ENCODE measurements at regions not wholly inside any gene's neighbourhood (a gene's known extent, or its start where the extent isn't known, plus 50 kb on each side); places are given as distances from the start of the nearest gene placed in this dataset.

DNA sequence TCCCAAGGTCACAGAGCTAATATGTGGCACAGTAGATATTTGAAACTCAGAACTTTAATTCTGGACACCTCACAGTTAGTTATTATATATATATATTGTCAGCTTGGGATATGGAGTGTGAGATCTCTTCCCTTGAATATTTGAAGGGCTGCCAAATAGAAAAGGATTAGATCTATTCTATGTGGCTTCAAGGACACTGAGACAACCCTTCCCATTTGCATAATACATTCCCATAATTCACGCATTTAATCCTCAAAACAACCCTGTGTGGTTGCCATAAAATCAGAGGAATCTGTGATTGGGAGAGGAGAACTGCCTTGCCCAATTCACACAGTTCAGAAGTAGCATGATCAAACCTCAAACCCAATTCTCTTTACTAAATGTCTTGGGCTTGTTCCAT lies 365.8 kb upstream of the DYNLRB2 start:
- Histone ChIP-seq H3K36me3 (ENCODE audit: control insufficient read depth, insufficient read depth, low read length) (no peaks in the 10 kb centered on the region), H3K4me3 (ENCODE audit: low read depth in 2 of 2, low read length in 2 of 2) (no peak overlapping the region), H3K9me3 (ENCODE audit: control insufficient read depth, insufficient read depth, low read depth, low read length) (no peaks in the 10 kb centered on the region), H3K27me3 (ENCODE audit: control insufficient read depth, insufficient read depth, low read length) (no peaks in the 10 kb centered on the region), H3K4me1 (ENCODE audit: control insufficient read depth, insufficient read depth, low read length) (no peaks in the 10 kb centered on the region), H3K27ac (ENCODE audit: low read length) (no peak overlapping the region)
- intact Hi-C loops (cut with micrococcal nuclease; ENCODE audit: unreplicated experiment): no loop called here
- DNase-seq (ENCODE audit: low read depth, low spot score) (no peak), ATAC-seq (no peak)
- TF ChIP-seq POLR2AphosphoS5 (IDR thresholded peaks at IDR 0.05; ENCODE audit: low read depth, low read length) (no peak), SIN3A (IDR thresholded peaks at IDR 0.05; ENCODE audit: borderline replicate concordance, insufficient read depth, low read depth, low read length) (no peak), TCF7L2 (IDR thresholded peaks at IDR 0.05; ENCODE audit: low read depth, low read length) (no peak)
- TF ChIP-seq, protein P1, sequence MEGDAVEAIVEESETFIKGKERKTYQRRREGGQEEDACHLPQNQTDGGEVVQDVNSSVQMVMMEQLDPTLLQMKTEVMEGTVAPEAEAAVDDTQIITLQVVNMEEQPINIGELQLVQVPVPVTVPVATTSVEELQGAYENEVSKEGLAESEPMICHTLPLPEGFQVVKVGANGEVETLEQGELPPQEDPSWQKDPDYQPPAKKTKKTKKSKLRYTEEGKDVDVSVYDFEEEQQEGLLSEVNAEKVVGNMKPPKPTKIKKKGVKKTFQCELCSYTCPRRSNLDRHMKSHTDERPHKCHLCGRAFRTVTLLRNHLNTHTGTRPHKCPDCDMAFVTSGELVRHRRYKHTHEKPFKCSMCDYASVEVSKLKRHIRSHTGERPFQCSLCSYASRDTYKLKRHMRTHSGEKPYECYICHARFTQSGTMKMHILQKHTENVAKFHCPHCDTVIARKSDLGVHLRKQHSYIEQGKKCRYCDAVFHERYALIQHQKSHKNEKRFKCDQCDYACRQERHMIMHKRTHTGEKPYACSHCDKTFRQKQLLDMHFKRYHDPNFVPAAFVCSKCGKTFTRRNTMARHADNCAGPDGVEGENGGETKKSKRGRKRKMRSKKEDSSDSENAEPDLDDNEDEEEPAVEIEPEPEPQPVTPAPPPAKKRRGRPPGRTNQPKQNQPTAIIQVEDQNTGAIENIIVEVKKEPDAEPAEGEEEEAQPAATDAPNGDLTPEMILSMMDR (IDR thresholded peaks at IDR 0.05): no peak
- TF ChIP-seq, protein P2, sequence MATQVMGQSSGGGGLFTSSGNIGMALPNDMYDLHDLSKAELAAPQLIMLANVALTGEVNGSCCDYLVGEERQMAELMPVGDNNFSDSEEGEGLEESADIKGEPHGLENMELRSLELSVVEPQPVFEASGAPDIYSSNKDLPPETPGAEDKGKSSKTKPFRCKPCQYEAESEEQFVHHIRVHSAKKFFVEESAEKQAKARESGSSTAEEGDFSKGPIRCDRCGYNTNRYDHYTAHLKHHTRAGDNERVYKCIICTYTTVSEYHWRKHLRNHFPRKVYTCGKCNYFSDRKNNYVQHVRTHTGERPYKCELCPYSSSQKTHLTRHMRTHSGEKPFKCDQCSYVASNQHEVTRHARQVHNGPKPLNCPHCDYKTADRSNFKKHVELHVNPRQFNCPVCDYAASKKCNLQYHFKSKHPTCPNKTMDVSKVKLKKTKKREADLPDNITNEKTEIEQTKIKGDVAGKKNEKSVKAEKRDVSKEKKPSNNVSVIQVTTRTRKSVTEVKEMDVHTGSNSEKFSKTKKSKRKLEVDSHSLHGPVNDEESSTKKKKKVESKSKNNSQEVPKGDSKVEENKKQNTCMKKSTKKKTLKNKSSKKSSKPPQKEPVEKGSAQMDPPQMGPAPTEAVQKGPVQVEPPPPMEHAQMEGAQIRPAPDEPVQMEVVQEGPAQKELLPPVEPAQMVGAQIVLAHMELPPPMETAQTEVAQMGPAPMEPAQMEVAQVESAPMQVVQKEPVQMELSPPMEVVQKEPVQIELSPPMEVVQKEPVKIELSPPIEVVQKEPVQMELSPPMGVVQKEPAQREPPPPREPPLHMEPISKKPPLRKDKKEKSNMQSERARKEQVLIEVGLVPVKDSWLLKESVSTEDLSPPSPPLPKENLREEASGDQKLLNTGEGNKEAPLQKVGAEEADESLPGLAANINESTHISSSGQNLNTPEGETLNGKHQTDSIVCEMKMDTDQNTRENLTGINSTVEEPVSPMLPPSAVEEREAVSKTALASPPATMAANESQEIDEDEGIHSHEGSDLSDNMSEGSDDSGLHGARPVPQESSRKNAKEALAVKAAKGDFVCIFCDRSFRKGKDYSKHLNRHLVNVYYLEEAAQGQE (IDR thresholded peaks at IDR 0.05; ENCODE audit: insufficient read depth in 1 of 2, low read depth in 2 of 2, low read length in 1 of 2): no peak
- CTCF ChIA-PET: no interaction called here
- BruUV-seq (replicated peaks): no TSS peak
- POLR2A ChIA-PET: no interaction called here
- in situ Hi-C loops (cut with HindIII; ENCODE audit: low pct_unique_long_range_greater_than_20kb, low sequenced_read_pairs): no loop called here

DNA sequence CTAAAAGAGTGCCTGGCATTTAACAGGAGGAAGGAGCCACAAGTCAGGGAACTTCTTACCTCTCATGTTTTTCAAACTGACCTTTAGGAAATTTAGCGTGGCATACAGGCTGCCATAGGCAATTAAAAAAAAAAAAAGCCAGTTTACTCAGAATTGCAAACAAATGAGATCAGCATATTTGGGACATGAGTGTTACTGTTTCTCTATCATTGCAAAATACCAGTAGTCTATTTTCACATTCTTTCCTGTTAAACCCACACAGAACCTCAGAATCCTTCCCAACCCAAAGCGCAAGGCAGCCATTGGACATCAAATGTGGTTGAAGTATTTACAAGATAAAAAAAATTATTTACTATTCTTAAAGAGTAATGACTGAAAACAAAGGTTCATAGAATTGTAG lies 366.4 kb upstream of the DYNLRB2 start:
- no peaks in the 10 kb centered on the region for H3K27me3 ChIP-seq (ENCODE audit: control insufficient read depth, insufficient read depth, low read length)
- no peaks in the 10 kb centered on the region for H3K4me1 ChIP-seq (ENCODE audit: control insufficient read depth, insufficient read depth, low read length)
- intact Hi-C loops (cut with micrococcal nuclease; ENCODE audit: unreplicated experiment): no loop called here
- CTCF ChIA-PET: no interaction called here
- H3K36me3 ChIP-seq (ENCODE audit: control insufficient read depth, insufficient read depth, low read length): no peaks in the 10 kb centered on the region
- no peak overlapping the region for H3K27ac ChIP-seq (ENCODE audit: low read length)
- ATAC-seq: no peak
- in situ Hi-C loops (cut with HindIII; ENCODE audit: low pct_unique_long_range_greater_than_20kb, low sequenced_read_pairs): no loop called here
- H3K9me3 ChIP-seq (ENCODE audit: control insufficient read depth, insufficient read depth, low read depth, low read length): no peaks in the 10 kb centered on the region
- H3K4me3 ChIP-seq (ENCODE audit: low read depth in 2 of 2, low read length in 2 of 2): no peak overlapping the region
- POLR2A ChIA-PET: no interaction called here
- BruUV-seq (replicated peaks): no TSS peak
- no peak for DNase-seq (ENCODE audit: low read depth, low spot score)
- TF ChIP-seq, protein P2 (IDR thresholded peaks at IDR 0.05; ENCODE audit: insufficient read depth in 1 of 2, low read depth in 2 of 2, low read length in 1 of 2): no peak
- TF ChIP-seq SIN3A (IDR thresholded peaks at IDR 0.05; ENCODE audit: borderline replicate concordance, insufficient read depth, low read depth, low read length) (no peak), POLR2AphosphoS5 (IDR thresholded peaks at IDR 0.05; ENCODE audit: low read depth, low read length) (no peak), TCF7L2 (IDR thresholded peaks at IDR 0.05; ENCODE audit: low read depth, low read length) (no peak)
- TF ChIP-seq, protein P1 (IDR thresholded peaks at IDR 0.05): no peak
